ENCODE measurements at regions not wholly inside any gene's neighbourhood (a gene's known extent, or its start where the extent isn't known, plus 50 kb on each side); places are given as distances from the start of the nearest gene placed in this dataset.

DNA sequence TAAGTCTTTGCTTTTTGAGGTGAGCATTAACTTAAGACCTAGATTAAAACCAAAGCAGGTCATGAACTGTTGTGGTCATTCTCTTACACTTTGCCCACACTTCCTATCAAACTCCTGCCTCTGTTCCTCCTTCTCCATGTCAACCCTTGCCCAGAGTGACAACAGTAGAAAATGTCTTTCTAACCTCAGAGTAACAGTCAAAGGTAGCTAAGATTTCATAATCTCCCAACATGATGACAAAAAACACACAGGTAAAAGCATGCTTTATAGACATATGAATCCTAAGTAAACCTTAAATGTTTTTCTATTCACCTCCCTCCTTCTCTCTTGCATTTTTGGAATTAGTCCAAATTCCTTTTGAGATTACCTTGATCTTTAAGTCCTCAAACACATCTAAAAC, 422.3 kb downstream of the SPATA31D1 start:
- no peaks in the 10 kb centered on the region for H3K36me3 ChIP-seq (ENCODE audit: control insufficient read depth, insufficient read depth, low read length)
- no peak overlapping the region for H3K4me3 ChIP-seq (ENCODE audit: low read depth, low read length)
- FAIRE-seq (no peak), DNase-seq (ENCODE audit: low read depth) (peak; percentile 76)
- H3K27me3 ChIP-seq (ENCODE audit: control insufficient read depth, insufficient read depth, low read length), result no peaks in the 10 kb centered on the region
- TF ChIP-seq, protein P1, sequence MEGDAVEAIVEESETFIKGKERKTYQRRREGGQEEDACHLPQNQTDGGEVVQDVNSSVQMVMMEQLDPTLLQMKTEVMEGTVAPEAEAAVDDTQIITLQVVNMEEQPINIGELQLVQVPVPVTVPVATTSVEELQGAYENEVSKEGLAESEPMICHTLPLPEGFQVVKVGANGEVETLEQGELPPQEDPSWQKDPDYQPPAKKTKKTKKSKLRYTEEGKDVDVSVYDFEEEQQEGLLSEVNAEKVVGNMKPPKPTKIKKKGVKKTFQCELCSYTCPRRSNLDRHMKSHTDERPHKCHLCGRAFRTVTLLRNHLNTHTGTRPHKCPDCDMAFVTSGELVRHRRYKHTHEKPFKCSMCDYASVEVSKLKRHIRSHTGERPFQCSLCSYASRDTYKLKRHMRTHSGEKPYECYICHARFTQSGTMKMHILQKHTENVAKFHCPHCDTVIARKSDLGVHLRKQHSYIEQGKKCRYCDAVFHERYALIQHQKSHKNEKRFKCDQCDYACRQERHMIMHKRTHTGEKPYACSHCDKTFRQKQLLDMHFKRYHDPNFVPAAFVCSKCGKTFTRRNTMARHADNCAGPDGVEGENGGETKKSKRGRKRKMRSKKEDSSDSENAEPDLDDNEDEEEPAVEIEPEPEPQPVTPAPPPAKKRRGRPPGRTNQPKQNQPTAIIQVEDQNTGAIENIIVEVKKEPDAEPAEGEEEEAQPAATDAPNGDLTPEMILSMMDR (IDR thresholded peaks at IDR 0.05; ENCODE audit: insufficient read depth, low read length, severe bottlenecking), result no peak

DNA sequence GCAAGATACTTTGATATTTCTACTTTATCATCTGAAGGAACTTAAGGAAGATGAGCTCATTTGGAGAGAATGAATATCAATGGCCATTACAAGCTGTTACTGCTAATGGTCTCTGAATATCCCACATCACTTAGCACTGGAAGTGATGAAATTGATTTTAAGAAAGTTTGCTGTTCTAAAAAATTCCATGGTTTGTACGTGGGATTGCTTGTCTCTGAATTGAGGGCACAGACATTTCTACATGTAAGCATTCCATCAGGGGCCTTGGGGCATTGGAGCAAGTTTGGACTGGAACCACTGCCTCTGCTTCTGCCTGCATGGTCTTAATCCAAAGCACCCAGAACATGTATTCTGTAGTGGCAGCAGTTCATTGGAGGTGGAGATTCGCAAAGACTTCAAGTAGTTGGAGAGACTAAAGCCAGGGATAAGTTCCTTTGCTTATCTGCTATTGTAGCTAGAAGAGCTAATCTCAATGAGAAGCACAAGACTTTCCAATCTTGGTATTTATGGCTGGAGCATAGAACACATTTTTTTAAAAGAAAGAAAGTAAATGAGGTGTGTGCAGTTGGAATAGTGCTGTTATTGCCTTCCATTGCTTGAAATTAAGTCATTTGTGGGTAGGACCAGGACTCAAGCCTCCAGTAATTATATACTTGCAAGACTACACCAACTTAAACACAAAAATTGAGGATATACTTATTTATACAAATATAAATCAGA, 424.2 kb downstream of the SPATA31D1 start:
- DNase-seq (ENCODE audit: low read depth) (peak; percentile 84), FAIRE-seq (no peak)
- H3K36me3 ChIP-seq (ENCODE audit: control insufficient read depth, insufficient read depth, low read length), result no peaks in the 10 kb centered on the region
- TF ChIP-seq, protein P1 (IDR thresholded peaks at IDR 0.05; ENCODE audit: insufficient read depth, low read length, severe bottlenecking), result no peak
- no peak overlapping the region for H3K4me3 ChIP-seq (ENCODE audit: low read depth, low read length)
- no peaks in the 10 kb centered on the region for H3K27me3 ChIP-seq (ENCODE audit: control insufficient read depth, insufficient read depth, low read length)

DNA sequence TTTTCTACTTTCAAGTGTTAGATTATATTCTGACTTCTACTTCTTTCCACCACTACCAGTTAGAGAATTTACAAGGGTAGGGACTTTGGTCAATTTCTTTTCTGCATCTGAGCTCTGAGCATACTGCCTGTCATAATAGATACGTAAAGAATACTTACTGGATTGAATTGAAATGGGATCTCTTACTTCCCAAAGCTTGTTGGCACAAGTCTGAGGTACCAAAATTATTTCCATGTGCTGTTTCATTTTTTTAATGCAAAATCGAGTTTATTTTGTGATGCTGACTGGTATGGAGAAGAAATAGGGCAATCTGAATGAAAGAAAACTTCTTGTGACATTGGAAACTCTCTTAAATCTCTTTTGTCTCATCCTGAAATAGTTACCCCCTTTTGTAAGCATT, 428.9 kb downstream of the SPATA31D1 start:
- DNase-seq (ENCODE audit: low read depth), result no peak
- H3K4me3 ChIP-seq (ENCODE audit: low read depth, low read length), result no peak overlapping the region
- no peak for FAIRE-seq
- no peaks in the 10 kb centered on the region for H3K27me3 ChIP-seq (ENCODE audit: control insufficient read depth, insufficient read depth, low read length)
- H3K36me3 ChIP-seq (ENCODE audit: control insufficient read depth, insufficient read depth, low read length), result no peaks in the 10 kb centered on the region
- TF ChIP-seq, protein P1 (IDR thresholded peaks at IDR 0.05; ENCODE audit: insufficient read depth, low read length, severe bottlenecking), result no peak

DNA sequence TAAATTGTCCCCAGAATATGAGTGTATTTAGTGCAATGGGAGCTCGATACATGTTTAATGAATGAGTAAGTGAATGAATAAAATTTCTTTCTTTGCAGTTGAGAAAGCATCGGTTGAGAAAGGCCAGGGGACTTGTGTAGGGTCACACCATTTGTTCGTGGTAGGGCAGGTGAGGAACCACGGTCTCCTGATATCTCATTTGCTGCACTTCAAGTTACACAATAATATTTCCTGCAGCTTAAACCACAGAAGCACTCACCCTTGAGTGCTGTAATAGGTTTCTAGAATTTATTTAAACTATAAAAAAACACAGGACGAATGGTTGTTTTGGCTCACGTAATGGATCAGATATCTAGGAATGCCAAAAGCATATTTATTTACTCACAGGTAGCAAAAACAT, 429.8 kb downstream of the SPATA31D1 start:
- Histone ChIP-seq H3K27me3 (ENCODE audit: control insufficient read depth, insufficient read depth, low read length) (no peaks in the 10 kb centered on the region), H3K36me3 (ENCODE audit: control insufficient read depth, insufficient read depth, low read length) (no peaks in the 10 kb centered on the region), H3K4me3 (ENCODE audit: low read depth, low read length) (no peak overlapping the region)
- TF ChIP-seq, protein P1 (IDR thresholded peaks at IDR 0.05; ENCODE audit: insufficient read depth, low read length, severe bottlenecking), result no peak
- FAIRE-seq (no peak), DNase-seq (ENCODE audit: low read depth) (peak; percentile 34)

DNA sequence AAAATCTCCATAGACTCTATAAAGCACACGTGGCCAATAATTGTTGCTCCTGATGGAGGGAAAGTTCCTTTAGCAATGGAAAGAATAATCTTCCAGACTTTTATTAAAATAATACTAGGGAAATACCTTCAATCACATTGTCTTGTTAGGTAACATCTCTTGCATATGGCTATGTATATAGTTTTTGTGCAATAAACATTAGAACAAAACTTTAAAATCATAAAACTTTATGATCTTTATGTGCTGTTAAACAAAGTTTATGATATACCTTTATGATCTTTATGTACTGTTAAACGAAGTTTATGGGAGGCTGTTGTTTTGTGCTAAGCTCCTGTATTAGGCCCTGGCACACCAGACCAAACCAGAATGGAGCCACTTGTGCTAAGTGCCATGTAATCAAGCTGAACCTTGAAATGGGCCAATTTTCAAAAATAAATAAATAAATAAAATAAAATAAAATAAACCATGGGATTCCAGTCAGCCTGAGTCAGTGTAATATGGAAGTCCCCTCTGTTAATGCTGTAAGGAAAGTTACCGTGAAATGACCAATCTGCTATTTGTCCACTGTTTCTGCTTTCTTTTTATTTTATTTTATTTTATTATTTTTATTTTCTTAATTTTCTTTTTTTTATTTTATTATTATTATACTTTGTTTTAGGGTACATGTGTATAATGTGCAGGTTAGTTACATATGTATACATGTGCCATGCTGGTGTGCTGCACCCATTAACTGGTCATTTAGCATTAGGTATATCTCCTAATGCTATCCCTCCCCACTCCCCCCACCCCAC, 431.3 kb downstream of the SPATA31D1 start:
- FAIRE-seq, result no peak
- no peaks in the 10 kb centered on the region for H3K27me3 ChIP-seq (ENCODE audit: control insufficient read depth, insufficient read depth, low read length)
- no peak for DNase-seq (ENCODE audit: low read depth)

More for the DNA sequence above, 431.3 kb downstream of the SPATA31D1 start:
- TF ChIP-seq, protein P1 (IDR thresholded peaks at IDR 0.05; ENCODE audit: insufficient read depth, low read length, severe bottlenecking), result no peak
- Histone ChIP-seq H3K4me3 (ENCODE audit: low read depth, low read length) (no peak overlapping the region), H3K36me3 (ENCODE audit: control insufficient read depth, insufficient read depth, low read length) (no peaks in the 10 kb centered on the region)

Data from bronchial epithelial cell (primary cell).